Activated CD8-positive, alpha-beta T cell treated with anti-CD3 and anti-CD28 coated beads for 36 hours (primary cell): ENCODE measurements at regions not wholly inside any gene's neighbourhood (a gene's known extent, or its start where the extent isn't known, plus 50 kb on each side); places are given as distances from the start of the nearest gene placed in this dataset.

Experiments
- ATAC-seq: fragments of 200-7000 bp; cut with Tn5 transposase; one replicate; pipeline ENCODE4 v1.10.0; 2021; ENCODE audit warnings: mild to moderate bottlenecking, moderate library complexity
- CTCF ChIA-PET: fragments of 350-600 bp; sonication (Branson Sonifier 250); formaldehyde crosslinking; loops from one replicate; lab custom pipeline; 2021; ENCODE audit warnings: antibody characterized with exemption; lab: Charles Lee
- POLR2A ChIA-PET: fragments of 350-600 bp; sonication (Branson Sonifier 250); formaldehyde crosslinking; loops from one replicate; lab custom pipeline; 2021; ENCODE audit warnings: antibody characterized with exemption; lab: Charles Lee
- DNase-seq: peaks from one replicate; pipeline ENCODE4 v3.0.0-alpha.2; 2020
- H3K27ac Mint-ChIP-seq: one replicate; pipeline ENCODE4 v1.8.0; 2021; ENCODE audit warnings: mild to moderate bottlenecking, mixed read lengths
- H3K27me3 Mint-ChIP-seq: one replicate; pipeline ENCODE4 v1.8.0; 2021; ENCODE audit warnings: mixed read lengths
- H3K36me3 Mint-ChIP-seq: one replicate; pipeline ENCODE4 v1.8.0; 2021; ENCODE audit warnings: low read depth, mixed read lengths
- H3K4me1 Mint-ChIP-seq: one replicate; pipeline ENCODE4 v1.8.0; 2021; ENCODE audit warnings: low read depth, mixed read lengths
- H3K4me3 Mint-ChIP-seq: one replicate; pipeline ENCODE4 v1.8.0; 2021; ENCODE audit warnings: mild to moderate bottlenecking, moderate library complexity, mixed read lengths
- H3K9me3 Mint-ChIP-seq: one replicate; pipeline ENCODE4 v1.8.0; 2021; ENCODE audit warnings: mixed read lengths
- CTCF ChIP-seq: fragments of 200-600 bp; IDR thresholded peaks from one replicate; pipeline ENCODE4 v1.8.0; 2022; ENCODE audit warnings: antibody characterized with exemption, mild to moderate bottlenecking
- intact Hi-C: fragments of 100-400 bp; cut with micrococcal nuclease; formaldehyde crosslinking; loops from one replicate; pipeline ENCODE4 v1.10.0; 2022

- intact Hi-C loops = no loop called here
- Mint-ChIP-seq H3K36me3 (no peaks in the 10 kb centered on the region), H3K4me3 (no peak overlapping the region), H3K27ac (no peak overlapping the region), H3K4me1 (no peaks in the 10 kb centered on the region), H3K9me3 (peaks cover 14% of the 10 kb centered on the region), H3K27me3 (no peaks in the 10 kb centered on the region)
- no peak for DNase-seq
- POLR2A ChIA-PET = no interaction called here
- CTCF ChIA-PET = no interaction called here
- no peak for TF ChIP-seq CTCF
- ATAC-seq = no peak
Measured at GRCh38 chr3:163261618-163262017, 1765.0 kb downstream of the OTOL1 start.

GRCh38 chr3:163261056-163261455, 1764.4 kb downstream of the OTOL1 start:
- H3K27me3 Mint-ChIP-seq = no peaks in the 10 kb centered on the region
- no peak for TF ChIP-seq CTCF
- ATAC-seq (no peak), DNase-seq (no peak)
- ChIA-PET POLR2A (no interaction called here), CTCF (no interaction called here)
- no peak overlapping the region for H3K27ac Mint-ChIP-seq
- intact Hi-C loops = no loop called here
- no peak overlapping the region for H3K4me3 Mint-ChIP-seq
- H3K9me3 Mint-ChIP-seq = peaks cover 14% of the 10 kb centered on the region
- H3K36me3 Mint-ChIP-seq = no peaks in the 10 kb centered on the region
- no peaks in the 10 kb centered on the region for H3K4me1 Mint-ChIP-seq

GRCh38 chr3:163218336-163218735, 1721.7 kb downstream of the OTOL1 start:
- Mint-ChIP-seq H3K36me3 (no peaks in the 10 kb centered on the region), H3K4me3 (no peak overlapping the region), H3K27ac (no peak overlapping the region), H3K4me1 (no peaks in the 10 kb centered on the region), H3K27me3 (no peaks in the 10 kb centered on the region), H3K9me3 (peaks cover 9% of the 10 kb centered on the region)
- TF ChIP-seq CTCF = no peak
- ChIA-PET CTCF (no interaction called here), POLR2A (no interaction called here)
- no peak for DNase-seq
- intact Hi-C loops = no loop called here
- ATAC-seq = no peak

- Mint-ChIP-seq H3K4me1 (no peaks in the 10 kb centered on the region), H3K27ac (no peak overlapping the region), H3K36me3 (no peaks in the 10 kb centered on the region), H3K9me3 (peaks cover 6% of the 10 kb centered on the region), H3K4me3 (no peak overlapping the region), H3K27me3 (no peaks in the 10 kb centered on the region)
- intact Hi-C loops = no loop called here
- ChIA-PET POLR2A (no interaction called here), CTCF (no interaction called here)
- DNase-seq = no peak
- TF ChIP-seq CTCF = no peak
- ATAC-seq = no peak
Measured at GRCh38 chr3:163213838-163214237, 1717.2 kb downstream of the OTOL1 start.

- H3K4me3 Mint-ChIP-seq = no peak overlapping the region
Measured at GRCh38 chr3:163196815-163197374, 1700.3 kb downstream of the OTOL1 start.

More at GRCh38 chr3:163196815-163197374, 1700.3 kb downstream of the OTOL1 start:
- POLR2A ChIA-PET = no interaction called here
- CTCF ChIA-PET = no interaction called here
- TF ChIP-seq CTCF = no peak
- no peaks in the 10 kb centered on the region for H3K27me3 Mint-ChIP-seq
- ATAC-seq (no peak), DNase-seq (no peak)
- no peak overlapping the region for H3K27ac Mint-ChIP-seq
- intact Hi-C loops = no loop called here
- H3K9me3 Mint-ChIP-seq = peaks cover 6% of the 10 kb centered on the region
- no peaks in the 10 kb centered on the region for H3K36me3 Mint-ChIP-seq
- H3K4me1 Mint-ChIP-seq = no peaks in the 10 kb centered on the region
